H1 (cell line): ENCODE measurements at regions not wholly inside any gene's neighbourhood (a gene's known extent, or its start where the extent isn't known, plus 50 kb on each side); places are given as distances from the start of the nearest gene placed in this dataset.

Experiments
- CTCF ChIA-PET: fragments of 300-600 bp; sonication (Branson Sonifier 250); formaldehyde crosslinking; loops from one replicate; lab custom pipeline; 2021; ENCODE audit not compliant: partially characterized antibody; lab: Charles Lee
- POLR2A ChIA-PET: fragments of 300-600 bp; sonication (Branson Sonifier 250); formaldehyde crosslinking; loops from one replicate; lab custom pipeline; 2021; ENCODE audit warnings: inconsistent platforms; ENCODE audit not compliant: partially characterized antibody; lab: Charles Lee
- DNase-seq, 2 experiments: peaks; one replicate each; pipeline versions ENCODE4 v3.0.0 to v3.0.0-alpha.2; 2010 to 2022; ENCODE audit warnings: low spot score in 2 of 2, low read depth in 1 of 2, mixed read lengths in 1 of 2
- FAIRE-seq: peaks from 2 replicates; lab custom pipeline; 2011; peaks lifted over from hg19 to GRCh38; lab: Jason Lieb, UNC
- H2AFZ ChIP-seq: 2 replicates; pipeline ENCODE4 v1.8.1; 2012; ENCODE audit warnings: low read length, inconsistent platforms
- H2AK5ac ChIP-seq: 2 replicates; pipeline ENCODE4 v1.6.1; 2013; ENCODE audit warnings: low read depth, low read length
- H2BK120ac ChIP-seq: replicated peaks from 2 replicates; pipeline ENCODE3; 2013; ENCODE audit warnings: low read depth, low read length, inconsistent platforms
- H2BK12ac ChIP-seq: 2 replicates; pipeline ENCODE4 v1.6.1; 2013; ENCODE audit warnings: low read depth, low read length
- H2BK15ac ChIP-seq: 2 replicates; pipeline ENCODE4 v1.6.1; 2013; ENCODE audit warnings: low read length
- H2BK20ac ChIP-seq: 2 replicates; pipeline ENCODE4 v1.6.1; 2013; ENCODE audit warnings: low read length
- H2BK5ac ChIP-seq: 2 replicates; pipeline ENCODE4 v1.6.1; 2013; ENCODE audit warnings: low read depth, low read length
- H3K14ac ChIP-seq: 2 replicates; pipeline ENCODE4 v1.6.1; 2013; ENCODE audit warnings: inconsistent platforms; ENCODE audit not compliant: insufficient read length
- H3K18ac ChIP-seq: 2 replicates; pipeline ENCODE4 v1.6.1; 2013; ENCODE audit warnings: low read length; ENCODE audit errors: extremely low read depth
- H3K23ac ChIP-seq: 2 replicates; pipeline ENCODE4 v1.6.1; 2013; ENCODE audit warnings: inconsistent platforms; ENCODE audit not compliant: insufficient read length
- H3K23me2 ChIP-seq: 2 replicates; pipeline ENCODE4 v1.6.1; 2013; ENCODE audit warnings: low read depth, low read length
- H3K27ac ChIP-seq: 2 replicates; pipeline ENCODE4 v1.6.1; 2011; ENCODE audit warnings: low read depth, low read length, inconsistent platforms
- H3K27me3 ChIP-seq, 4 experiments: replicated peaks in 1 of 4; 1 replicate in 1 of 4; 2 replicates in 3 of 4; pipeline versions ENCODE4 v1.6.1 to v1.8.1; 2011 to 2013; ENCODE audit warnings: low read length in 3 of 4, mild to moderate bottlenecking in 3 of 4, inconsistent platforms in 2 of 4, mixed read lengths in 2 of 4, moderate library complexity in 1 of 4; ENCODE audit not compliant: control insufficient read depth in 3 of 4, insufficient read depth in 3 of 4; ENCODE audit errors: extremely low read depth in 1 of 4
- H3K36me3 ChIP-seq, 4 experiments: 2 replicates each; pipeline versions ENCODE4 v1.6.1 to v1.8.1; 2011 to 2013; ENCODE audit warnings: mild to moderate bottlenecking in 4 of 4, low read length in 3 of 4, moderate library complexity in 2 of 4, control low read depth in 1 of 4, inconsistent platforms in 1 of 4; ENCODE audit not compliant: insufficient read depth in 4 of 4, control insufficient read depth in 2 of 4
- H3K4ac ChIP-seq: replicated peaks from 2 replicates; pipeline ENCODE3; 2013; ENCODE audit warnings: low read length, low read depth, mixed read lengths, inconsistent platforms; ENCODE audit not compliant: insufficient read length
- H3K4me1 ChIP-seq, 4 experiments: replicated peaks in 1 of 4; 1 replicate in 1 of 4; 2 replicates in 3 of 4; pipeline versions ENCODE4 v1.6.1 to v1.8.1; 2011 to 2013; ENCODE audit warnings: low read length in 3 of 4, inconsistent platforms in 2 of 4, mixed read lengths in 1 of 4; ENCODE audit not compliant: insufficient read depth in 4 of 4, control insufficient read depth in 3 of 4
- H3K4me2 ChIP-seq, 2 experiments: 2 replicates each; pipeline versions ENCODE4 v1.6.1 to v1.8.1; 2011 to 2013; ENCODE audit warnings: low read depth in 2 of 2, low read length in 2 of 2, control low read depth in 1 of 2, inconsistent platforms in 1 of 2, mild to moderate bottlenecking in 1 of 2; ENCODE audit not compliant: insufficient read depth in 1 of 2
- H3K4me3 ChIP-seq, 4 experiments: fragments of 200-600, 300-600 bp in 1 of 4; sonication (generic), shearing (Covaris generic), sonication (Bioruptor Twin) in 1 of 4; 2 replicates each; pipeline versions ENCODE4 v1.5.1 to v1.8.1; 2011 to 2016; ENCODE audit warnings: low read length in 4 of 4, low read depth in 3 of 4, control low read depth in 2 of 4, inconsistent platforms in 2 of 4, mild to moderate bottlenecking in 2 of 4, mixed read lengths in 1 of 4, moderate library complexity in 1 of 4; ENCODE audit not compliant: insufficient read depth in 2 of 4; ENCODE audit errors: extremely low read depth in 1 of 4
- H3K56ac ChIP-seq: replicated peaks from 2 replicates; pipeline ENCODE3; 2013; ENCODE audit warnings: low read depth, mild to moderate bottlenecking, mixed read lengths, low read length, inconsistent platforms; ENCODE audit not compliant: insufficient read length
- H3K79me1 ChIP-seq: 2 replicates; pipeline ENCODE4 v1.6.1; 2013; ENCODE audit warnings: low read depth, low read length, control low read depth
- H3K79me2 ChIP-seq, 2 experiments: 2 replicates each; pipeline versions ENCODE4 v1.6.1 to v1.8.1; 2012 to 2013; ENCODE audit warnings: low read length in 2 of 2, mild to moderate bottlenecking in 2 of 2, inconsistent platforms in 1 of 2; ENCODE audit not compliant: insufficient read depth in 2 of 2, control insufficient read depth in 1 of 2
- H3K9ac ChIP-seq, 4 experiments: replicated peaks in 1 of 4; 1 replicate in 1 of 4; 2 replicates in 3 of 4; pipeline versions ENCODE4 v1.6.1 to v1.8.1; 2011 to 2013; ENCODE audit warnings: low read depth in 3 of 4, low read length in 3 of 4, control low read depth in 2 of 4, mild to moderate bottlenecking in 2 of 4, moderate library complexity in 2 of 4, inconsistent platforms in 1 of 4; ENCODE audit errors: extremely low read depth in 1 of 4
- H3K9me3 ChIP-seq, 2 experiments: 2 replicates each; pipeline versions ENCODE4 v1.6.1 to v1.8.1; 2012 to 2013; ENCODE audit warnings: mild to moderate bottlenecking in 2 of 2, moderate library complexity in 2 of 2, control low read depth in 1 of 2, inconsistent platforms in 1 of 2, low read depth in 1 of 2, low read length in 1 of 2, mixed read lengths in 1 of 2; ENCODE audit not compliant: insufficient read depth in 2 of 2
- H4K20me1 ChIP-seq, 2 experiments: replicated peaks in 1 of 2; 2 replicates each; pipeline versions ENCODE3 to v1.8.1; 2011 to 2013; ENCODE audit warnings: inconsistent platforms in 2 of 2, low read length in 2 of 2, mild to moderate bottlenecking in 1 of 2; ENCODE audit not compliant: insufficient read depth in 2 of 2, control insufficient read depth in 1 of 2
- H4K5ac ChIP-seq: 2 replicates; pipeline ENCODE4 v1.6.1; 2013; ENCODE audit warnings: low read length, low read depth, mixed read lengths, inconsistent platforms; ENCODE audit not compliant: insufficient read length
- H4K8ac ChIP-seq: 2 replicates; pipeline ENCODE4 v1.8.0; 2013; ENCODE audit warnings: mild to moderate bottlenecking, moderate library complexity, low read length, inconsistent platforms; ENCODE audit not compliant: insufficient read depth; ENCODE audit errors: extremely low read depth
- H4K91ac ChIP-seq: replicated peaks from 2 replicates; pipeline ENCODE3; 2013; ENCODE audit warnings: low read length, mixed read lengths, inconsistent platforms; ENCODE audit not compliant: insufficient read length
- GTF2F1 ChIP-seq: IDR thresholded peaks from 2 replicates; pipeline ENCODE4 v1.6.1; 2012; ENCODE audit warnings: low read depth, low read length, improper control_type of control experiment, borderline replicate concordance
- JUN ChIP-seq: IDR thresholded peaks from 2 replicates; pipeline ENCODE4 v1.6.1; 2011; ENCODE audit warnings: low read depth, mild to moderate bottlenecking, improper control_type of control experiment, low read length
- MAFK ChIP-seq: IDR thresholded peaks from 2 replicates; pipeline ENCODE4 v1.6.1; 2012; ENCODE audit warnings: low read depth, mild to moderate bottlenecking, improper control_type of control experiment, low read length
- MAX ChIP-seq: IDR thresholded peaks from 2 replicates; pipeline ENCODE4 v1.6.1; 2012; ENCODE audit warnings: inconsistent platforms
- SRF ChIP-seq: IDR thresholded peaks from 2 replicates; pipeline ENCODE4 v1.6.1; 2011; ENCODE audit warnings: mild to moderate bottlenecking, low read depth, low read length, moderate library complexity
- SUZ12 ChIP-seq: fragments of 200-600 bp; sonication (generic); IDR thresholded peaks from 2 replicates; pipeline ENCODE4 v1.6.1; 2012; ENCODE audit warnings: mild to moderate bottlenecking, inconsistent platforms, low read length, moderate library complexity, mixed read lengths
- TEAD4 ChIP-seq: IDR thresholded peaks from 2 replicates; pipeline ENCODE4 v1.6.1; 2012; ENCODE audit warnings: low read depth, low read length, inconsistent platforms, mixed read lengths
- WGBS, 2 experiments: shearing (Covaris generic) in 1 of 2; methylation state at CpG; one replicate each; pipeline versions ENCODE4 v1.1.6 to v1.1.7; 2013 to 2015; ENCODE audit warnings: low lambda C conversion rate in 2 of 2, mixed read lengths in 2 of 2, inconsistent platforms in 1 of 2, low coverage in 1 of 2, missing lambda C conversion rate in 1 of 2; ENCODE audit not compliant: insufficient replicate concordance in 2 of 2, insufficient coverage in 1 of 2, insufficient read length in 1 of 2; ENCODE audit errors: extremely low coverage in 1 of 2, missing lambda C conversion rate in 1 of 2; 5-methylcytosine and 5-hydroxymethylcytosine counted together
- TF ChIP-seq, protein P1 (sequence below): IDR thresholded peaks from 2 replicates; pipeline ENCODE4 v1.6.1; 2011; ENCODE audit warnings: low read length, improper control_type of control experiment
- TF ChIP-seq, protein P2 (sequence below): IDR thresholded peaks from 2 replicates; pipeline ENCODE4 v1.6.1; 2011; ENCODE audit warnings: low read depth, mild to moderate bottlenecking, low read length; ENCODE audit not compliant: insufficient read depth
- TF ChIP-seq, protein P3 (sequence below): IDR thresholded peaks from 2 replicates; pipeline ENCODE4 v1.6.1; 2012; ENCODE audit warnings: inconsistent platforms

DNA sequence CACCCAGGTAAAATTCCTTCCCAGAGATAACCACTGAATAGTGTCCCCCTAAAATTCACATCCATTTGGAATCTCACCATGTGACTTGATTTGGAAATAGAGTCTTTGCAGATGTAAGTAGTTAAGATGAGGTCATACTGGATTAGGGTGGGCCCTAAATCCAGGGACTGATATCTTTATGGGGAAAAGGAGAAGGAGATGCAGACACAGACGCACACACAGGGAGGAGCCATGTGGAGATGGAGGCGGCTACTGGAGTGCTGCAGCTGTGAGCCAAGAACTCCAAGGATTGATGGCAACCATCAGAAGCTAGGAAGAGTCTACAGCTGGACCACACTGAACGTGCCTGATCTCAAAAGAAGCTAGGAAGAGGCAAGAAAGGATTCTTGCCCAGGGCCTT lies 96.6 kb upstream of the SRD5A3 start:
- ChIA-PET CTCF (interaction anchor here (1.3 kb wide), 1 partner anchor 65 kb away, joined by 3 read pairs; no protein-coding TSS in a partner anchor), POLR2A (no interaction called here)
- no peak overlapping the region for H3K4me2 ChIP-seq
- H3K23ac ChIP-seq: no peak overlapping the region
- H2BK5ac ChIP-seq: no peak overlapping the region
- no peak overlapping the region for H3K56ac ChIP-seq
- no peak overlapping the region for H4K5ac ChIP-seq
- WGBS, 2 experiments: 92% methylated on average over 3 of the region's 3 CpGs; no CpG with 5 or more reads in 1 of the 2 experiments
- no peaks in the 10 kb centered on the region for H3K79me2 ChIP-seq
- DNase-seq: no peak
- no peak overlapping the region for H3K9ac ChIP-seq
- no peak overlapping the region for H2BK120ac ChIP-seq
- peaks cover 2 to 4% (median 3%) of the 10 kb centered on the region in 4 experiments; a peak in 4 of 7 replicates for H3K4me1 ChIP-seq
- H4K8ac ChIP-seq: no peak overlapping the region
- H3K79me1 ChIP-seq: no peaks in the 10 kb centered on the region
- H3K36me3 ChIP-seq: no peaks in the 10 kb centered on the region
- H3K4ac ChIP-seq: no peak overlapping the region
- H3K27ac ChIP-seq: no peak overlapping the region
- H3K18ac ChIP-seq: no peak overlapping the region
- H2BK20ac ChIP-seq: no peak overlapping the region
- no peak overlapping the region for H3K4me3 ChIP-seq
- no peaks in the 10 kb centered on the region for H3K9me3 ChIP-seq
- FAIRE-seq: no peak
- H4K91ac ChIP-seq: no peak overlapping the region
- no peaks in the 10 kb centered on the region for H4K20me1 ChIP-seq
- no peaks in the 10 kb centered on the region for H3K23me2 ChIP-seq
- TF ChIP-seq MAFK: no peak
- TF ChIP-seq, protein P1, sequence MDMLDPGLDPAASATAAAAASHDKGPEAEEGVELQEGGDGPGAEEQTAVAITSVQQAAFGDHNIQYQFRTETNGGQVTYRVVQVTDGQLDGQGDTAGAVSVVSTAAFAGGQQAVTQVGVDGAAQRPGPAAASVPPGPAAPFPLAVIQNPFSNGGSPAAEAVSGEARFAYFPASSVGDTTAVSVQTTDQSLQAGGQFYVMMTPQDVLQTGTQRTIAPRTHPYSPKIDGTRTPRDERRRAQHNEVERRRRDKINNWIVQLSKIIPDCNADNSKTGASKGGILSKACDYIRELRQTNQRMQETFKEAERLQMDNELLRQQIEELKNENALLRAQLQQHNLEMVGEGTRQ: no peak
- no peak for TF ChIP-seq TEAD4
- TF ChIP-seq, protein P2, sequence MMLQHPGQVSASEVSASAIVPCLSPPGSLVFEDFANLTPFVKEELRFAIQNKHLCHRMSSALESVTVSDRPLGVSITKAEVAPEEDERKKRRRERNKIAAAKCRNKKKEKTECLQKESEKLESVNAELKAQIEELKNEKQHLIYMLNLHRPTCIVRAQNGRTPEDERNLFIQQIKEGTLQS: no peak
- TF ChIP-seq SRF: no peak
- TF ChIP-seq SUZ12: no peak
- no peak for TF ChIP-seq GTF2F1
- no peak for TF ChIP-seq MAX
- no peak for TF ChIP-seq JUN
- TF ChIP-seq, protein P3, sequence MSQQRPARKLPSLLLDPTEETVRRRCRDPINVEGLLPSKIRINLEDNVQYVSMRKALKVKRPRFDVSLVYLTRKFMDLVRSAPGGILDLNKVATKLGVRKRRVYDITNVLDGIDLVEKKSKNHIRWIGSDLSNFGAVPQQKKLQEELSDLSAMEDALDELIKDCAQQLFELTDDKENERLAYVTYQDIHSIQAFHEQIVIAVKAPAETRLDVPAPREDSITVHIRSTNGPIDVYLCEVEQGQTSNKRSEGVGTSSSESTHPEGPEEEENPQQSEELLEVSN: no peak
- no peak overlapping the region for H2BK12ac ChIP-seq
- no peak overlapping the region for H2AFZ ChIP-seq
- H3K27me3 ChIP-seq: no peaks in the 10 kb centered on the region
- H2AK5ac ChIP-seq: no peak overlapping the region
- H3K14ac ChIP-seq: no peak overlapping the region
- H2BK15ac ChIP-seq: no peak overlapping the region
